Activated T-cell treated with anti-CD3 and anti-CD28 coated beads for 1 hour (primary cell): ENCODE measurements at regions not wholly inside any gene's neighbourhood (a gene's known extent, or its start where the extent isn't known, plus 50 kb on each side); places are given as distances from the start of the nearest gene placed in this dataset.

Experiments
- DNase-seq: peaks from one replicate; pipeline ENCODE4 v3.0.0-alpha.2; 2020; ENCODE audit warnings: low read depth

DNA sequence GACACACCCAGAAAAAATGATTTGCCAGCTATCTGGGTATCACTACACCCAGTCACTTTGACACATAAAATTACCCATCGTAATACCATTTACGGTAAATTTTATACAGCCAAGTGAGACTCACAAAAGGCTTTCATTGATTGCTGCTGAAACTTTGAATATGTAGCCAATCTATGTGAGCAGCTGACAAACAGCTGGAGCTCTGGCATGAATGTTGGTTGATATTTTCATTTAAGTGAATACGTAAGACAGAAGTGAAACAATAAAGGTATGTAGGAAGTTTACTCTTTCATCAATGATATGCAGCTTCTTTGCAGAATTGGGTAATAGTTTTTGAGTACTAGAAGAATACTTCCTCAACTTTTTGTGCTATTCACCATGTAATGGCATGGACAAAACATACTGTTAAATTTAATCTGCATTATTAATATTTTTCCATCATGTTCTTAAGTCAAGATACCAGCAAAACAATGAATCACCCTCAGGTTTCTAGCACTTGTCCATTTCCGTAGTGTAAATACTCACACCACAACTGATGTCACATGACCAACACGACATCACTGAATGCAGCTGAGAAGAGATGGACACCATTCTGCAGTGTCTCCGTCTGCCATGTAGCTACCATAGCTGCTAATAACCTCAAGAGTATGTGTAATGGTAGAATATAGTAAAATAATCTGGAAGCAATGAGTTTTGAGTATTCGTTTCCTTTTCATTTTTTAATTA, 205.9 kb upstream of the HES1 start:
- DNase-seq, result no peak

GRCh38 chr3:193932136-193932535, 203.8 kb upstream of the HES1 start:
- DNase-seq, result no peak

DNA sequence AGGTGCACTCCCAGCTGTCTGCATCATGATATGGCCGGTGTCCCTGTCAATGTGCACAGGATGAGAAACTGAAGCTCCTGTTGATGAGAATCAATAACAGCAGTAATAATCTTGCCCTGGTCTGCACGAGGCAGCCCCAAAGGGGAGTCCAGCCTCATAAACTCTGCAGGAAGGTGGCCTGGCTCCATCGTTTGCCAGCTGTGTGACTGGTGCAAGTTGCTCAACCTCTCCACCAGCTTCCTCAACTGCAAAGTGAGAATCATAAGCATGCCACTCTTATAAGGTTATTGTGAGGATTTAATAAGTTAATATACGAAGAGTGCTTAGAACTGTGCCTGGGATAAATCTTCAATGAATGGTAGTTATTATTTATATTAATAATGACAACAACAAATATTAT, 203.4 kb upstream of the HES1 start:
- DNase-seq, result no peak

GRCh38 chr3:193933451-193933850, 202.5 kb upstream of the HES1 start:
- no peak for DNase-seq

- no peak for DNase-seq
Observed at GRCh38 chr3:193935916-193936315, 200.0 kb upstream of the HES1 start.

DNA sequence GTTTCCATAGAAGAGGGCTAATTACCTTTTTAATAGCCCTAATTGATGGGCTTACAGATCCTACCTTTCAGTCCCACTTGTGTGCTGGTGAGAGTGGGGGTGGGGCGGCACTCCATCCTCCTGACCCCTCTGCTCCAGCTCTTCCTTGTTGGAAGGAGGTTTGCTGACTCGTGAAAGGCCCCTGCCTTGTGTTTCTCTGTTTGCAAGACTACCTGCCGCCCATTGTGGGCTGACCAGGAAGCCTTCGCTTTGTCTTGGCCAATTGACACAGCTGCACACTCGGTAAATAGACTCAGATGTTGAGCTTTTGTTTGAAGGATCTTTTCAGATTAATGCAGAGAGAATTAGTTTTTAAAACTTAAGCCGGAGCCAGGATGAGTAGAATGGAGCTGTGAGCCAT, 197.3 kb upstream of the HES1 start:
- DNase-seq, result no peak

GRCh38 chr3:193939527-193939926, 196.4 kb upstream of the HES1 start:
- no peak for DNase-seq

DNA sequence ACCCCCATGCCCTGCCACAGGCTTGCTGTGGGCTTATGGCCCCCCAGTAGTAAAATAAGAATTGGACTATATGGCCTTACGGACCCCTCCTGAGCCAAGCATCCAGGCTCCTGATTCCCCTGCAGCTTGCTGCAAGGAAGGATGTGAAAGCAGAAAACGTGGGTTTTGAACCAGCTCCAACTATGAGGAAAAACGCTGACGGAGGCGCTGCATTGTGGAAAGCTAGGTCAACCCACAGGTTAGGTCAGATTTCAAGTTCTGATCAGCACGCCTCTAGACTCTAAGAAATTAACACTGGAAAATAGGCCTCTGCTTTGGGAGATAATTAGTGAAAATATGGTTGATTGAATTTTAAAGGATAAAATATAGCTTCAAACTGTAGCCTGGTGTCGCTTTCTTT, 195.4 kb upstream of the HES1 start:
- DNase-seq, result no peak

DNA sequence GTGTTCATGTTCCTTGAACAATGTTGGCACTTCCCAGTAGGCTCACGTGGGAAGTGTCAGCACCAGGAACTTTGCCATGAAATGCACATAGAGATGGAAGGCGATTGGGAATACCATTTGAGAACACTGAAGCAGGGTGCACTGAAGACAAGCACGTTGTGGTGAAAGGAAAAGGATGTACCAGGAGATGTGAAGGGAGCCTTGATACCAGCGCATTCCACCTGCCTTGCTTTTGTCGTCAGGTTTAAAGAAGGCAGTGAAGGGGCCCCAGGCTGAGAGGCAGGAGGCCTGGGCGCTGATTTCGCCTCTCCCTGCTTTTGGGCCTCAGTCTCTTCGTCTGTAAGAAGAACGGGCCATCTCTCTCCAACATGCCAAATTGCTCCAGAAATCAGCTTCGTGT, 194.5 kb upstream of the HES1 start:
- no peak for DNase-seq

DNA sequence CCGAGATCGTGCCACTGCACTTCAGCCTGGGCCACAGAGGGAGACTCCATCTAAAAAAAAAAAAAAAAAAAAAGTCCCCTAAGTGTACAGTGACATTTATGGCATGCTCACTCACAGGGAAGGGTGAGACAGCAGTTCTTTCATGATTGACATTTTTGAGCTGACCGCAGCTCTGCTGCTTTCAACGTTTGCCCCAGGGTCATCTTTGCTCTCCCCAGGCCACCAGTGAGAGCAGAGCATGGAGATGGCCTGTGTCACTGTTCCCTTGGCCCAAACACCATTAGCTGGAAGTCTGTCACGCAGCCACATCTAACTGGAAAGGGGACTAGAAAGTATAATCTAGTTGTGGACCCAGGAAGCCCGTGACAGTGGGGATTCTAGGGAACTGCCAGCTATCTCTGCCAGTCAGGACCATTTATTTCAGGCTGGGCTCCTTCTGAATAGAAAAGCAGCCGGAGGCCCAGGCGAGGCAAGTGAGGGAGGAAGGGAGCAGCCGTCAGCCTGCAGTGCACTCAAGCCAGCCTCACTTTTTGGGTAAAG, 193.4 kb upstream of the HES1 start:
- no peak for DNase-seq

DNA sequence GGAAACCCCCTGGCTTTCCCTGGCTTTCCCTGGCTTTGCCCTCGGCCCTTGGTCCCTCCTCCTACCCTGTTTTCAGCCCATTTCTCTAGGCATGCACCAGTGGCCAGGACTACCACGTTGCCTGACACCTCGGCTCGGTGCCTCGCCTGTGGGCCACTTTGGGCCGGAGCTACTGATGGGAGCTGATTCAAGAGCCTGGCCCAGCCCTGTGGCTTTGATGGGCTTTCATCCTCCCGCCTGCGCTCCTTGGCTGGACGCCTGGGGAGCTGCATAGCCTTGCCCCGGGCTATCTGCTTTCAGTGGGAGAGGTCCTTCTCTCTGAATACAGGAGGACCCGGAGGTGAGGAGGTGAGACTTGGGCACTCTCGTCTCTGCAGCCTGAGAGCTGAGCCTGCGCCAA, 192.7 kb upstream of the HES1 start:
- DNase-seq, result no peak

GRCh38 chr3:193943851-193944517, 192.0 kb upstream of the HES1 start:
- DNase-seq, result no peak

GRCh38 chr3:193944518-193944884, 191.4 kb upstream of the HES1 start:
- no peak for DNase-seq

- no peak for DNase-seq
Observed at GRCh38 chr3:193945143-193945542, 190.8 kb upstream of the HES1 start.

DNA sequence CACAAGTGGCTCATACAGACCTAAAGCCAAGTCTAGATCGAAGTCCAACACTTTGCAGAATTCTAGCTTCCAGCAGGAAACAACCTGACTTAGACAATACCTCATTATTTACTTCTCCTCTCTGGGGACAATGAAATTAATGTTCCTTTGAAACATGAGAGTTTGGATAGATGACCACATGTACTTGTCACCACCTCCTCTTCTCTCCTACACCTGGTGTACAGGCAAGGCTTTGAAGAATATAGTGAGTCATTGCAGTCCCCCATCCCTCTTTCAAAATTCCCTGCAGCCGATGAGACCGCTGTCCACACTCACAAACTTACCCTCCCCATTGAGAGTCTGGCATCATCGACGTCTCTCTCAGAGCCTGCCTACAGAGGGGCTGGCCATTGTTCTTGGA, 189.0 kb upstream of the HES1 start:
- DNase-seq, result no peak

GRCh38 chr3:193947596-193947995, 188.4 kb upstream of the HES1 start:
- DNase-seq, result no peak

DNA sequence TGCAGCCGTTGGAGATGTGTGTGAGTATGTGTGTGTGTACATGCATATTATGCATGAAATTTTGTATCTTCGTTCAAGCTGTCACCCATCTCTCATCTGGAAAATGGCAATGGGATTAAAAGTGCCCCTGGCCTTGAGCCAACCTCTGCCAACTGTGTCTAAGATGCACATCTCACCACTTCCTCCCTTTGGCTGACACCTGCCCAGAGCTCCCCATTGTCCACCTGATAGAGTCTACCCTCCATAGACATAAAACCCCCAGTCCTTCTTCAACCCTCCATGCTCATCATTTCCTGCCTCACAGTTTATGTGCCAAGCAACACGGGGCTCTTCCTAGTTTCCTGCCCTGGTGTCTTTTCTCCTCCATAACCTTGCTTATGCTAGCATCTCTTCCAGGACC, 187.5 kb upstream of the HES1 start:
- no peak for DNase-seq

GRCh38 chr3:193951859-193952258, 184.1 kb upstream of the HES1 start:
- no peak for DNase-seq

- no peak for DNase-seq
Observed at GRCh38 chr3:193954752-193955151, 181.2 kb upstream of the HES1 start.

DNA sequence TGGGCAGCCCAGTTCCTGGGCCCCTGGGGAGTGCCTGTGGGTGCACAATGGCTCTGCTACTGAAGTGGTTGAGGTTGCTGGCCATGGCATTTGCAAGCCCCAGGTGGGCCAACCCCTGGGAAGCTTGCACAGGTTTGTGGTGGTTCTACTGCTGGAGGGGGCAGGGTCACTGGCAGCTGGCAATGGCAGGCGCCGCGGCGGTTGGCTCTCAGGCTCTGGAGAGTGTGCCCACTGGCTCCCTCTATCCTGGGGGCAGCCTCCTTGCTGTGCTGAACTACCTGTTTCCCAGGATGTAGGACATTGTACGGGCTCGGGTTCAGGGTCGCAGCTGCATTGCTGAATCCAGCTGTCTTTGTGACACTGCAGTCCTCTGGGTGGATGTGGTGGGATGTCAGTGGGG, 180.2 kb upstream of the HES1 start:
- no peak for DNase-seq

GRCh38 chr3:193959861-193960260, 176.1 kb upstream of the HES1 start:
- DNase-seq, result no peak

DNA sequence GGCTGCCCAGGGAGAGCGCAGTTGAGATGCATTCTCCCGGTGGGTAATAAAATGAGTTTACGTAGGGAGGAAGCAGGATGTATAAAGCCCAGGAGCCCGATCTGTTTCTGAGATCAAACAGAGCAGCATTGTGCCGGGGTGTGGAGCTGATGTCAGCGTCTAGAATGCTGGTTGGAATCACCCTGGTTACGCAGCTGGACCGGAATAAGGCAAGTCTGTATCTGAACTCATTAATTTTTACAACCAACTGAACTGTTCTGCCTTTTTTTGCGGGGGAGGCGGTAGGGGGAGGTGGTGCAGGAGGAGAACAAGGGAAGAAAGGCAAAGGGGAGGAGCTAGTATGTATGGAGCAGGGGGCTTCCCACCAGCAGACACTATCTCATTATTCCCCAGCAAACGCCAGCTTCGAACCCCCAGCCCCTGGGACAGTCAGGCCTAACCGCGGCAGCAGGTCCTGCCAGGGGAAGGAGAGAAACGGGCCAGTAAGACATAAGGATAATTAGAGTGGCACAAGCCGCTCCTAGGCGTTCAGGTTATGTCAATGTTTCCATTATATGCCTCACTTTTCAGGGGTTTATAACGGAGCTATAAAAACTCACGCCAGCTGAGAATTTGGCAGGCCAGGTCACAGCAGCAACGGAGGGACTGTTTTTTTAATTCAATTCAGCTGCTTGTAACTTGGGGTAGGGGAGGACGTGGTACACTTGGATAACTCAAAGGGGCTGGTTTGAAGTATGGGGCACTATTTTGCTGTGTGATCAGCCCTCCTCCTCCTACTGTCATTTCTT, 175.3 kb upstream of the HES1 start:
- DNase-seq, result no peak
